ENCODE measurements at regions not wholly inside any gene's neighbourhood (a gene's known extent, or its start where the extent isn't known, plus 50 kb on each side); places are given as distances from the start of the nearest gene placed in this dataset.

- 0 out of 4 replicates have a peak, but pooled peaks of 1 of the 2 experiments have one; percentile 9 for TF ChIP-seq CTCF (conservative IDR thresholded peaks at IDR 0.05; ENCODE audit: low read depth in 2 of 2)
- no peak for TF ChIP-seq CREB1 (CRISPR knock-in tag; IDR thresholded peaks at IDR 0.05; ENCODE audit: low read depth)
- TF ChIP-seq POLR2AphosphoS5 (IDR thresholded peaks at IDR 0.05; ENCODE audit: low read depth), result no peak
- no peak for TF ChIP-seq EZH2 (IDR thresholded peaks at IDR 0.05; ENCODE audit: low read depth, unreplicated experiment)
- TF ChIP-seq ETS1 (IDR thresholded peaks at IDR 0.05), result no peak
Observed at GRCh38 chr3:152662157-152662556, 172.8 kb upstream of the P2RY1 start.
